ENCODE measurements at regions not wholly inside any gene's neighbourhood (a gene's known extent, or its start where the extent isn't known, plus 50 kb on each side); places are given as distances from the start of the nearest gene placed in this dataset.
"Not testable (repeated sequence)": the region's sequence is repeated elsewhere in the genome, so short reads cannot be mapped to it uniquely, and the experiment has no call there.

- no peak for TF ChIP-seq CTCF (conservative IDR thresholded peaks at IDR 0.05; ENCODE audit: control insufficient read depth, insufficient read depth, low read depth, low read length)
- DNase-seq (ENCODE audit: low read depth): no peak
- no peak overlapping the region for H3K4me3 ChIP-seq (ENCODE audit: control insufficient read depth, low read depth, low read length)
Measured at GRCh38 chr1:87986130-87986866, 657.6 kb downstream of the LMO4 start.

DNA sequence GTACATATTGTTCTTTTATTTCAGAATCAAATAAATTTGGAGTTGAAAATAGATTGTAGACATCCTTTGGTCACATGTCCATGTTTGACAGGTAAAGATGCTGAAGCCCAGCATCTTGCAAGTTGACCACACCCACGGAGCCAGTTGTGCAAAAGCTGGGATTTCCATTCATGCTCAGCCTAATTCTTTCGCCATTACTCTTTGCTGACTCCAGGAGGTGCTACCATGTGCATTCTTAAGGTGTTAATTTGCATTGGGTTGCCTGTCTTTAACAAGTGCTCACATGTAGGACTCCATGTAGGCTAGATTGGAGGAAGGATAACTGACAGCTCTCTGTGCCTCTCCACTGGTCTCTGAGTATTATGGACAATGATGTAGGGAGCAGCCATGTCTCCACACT is 660.7 kb downstream of the LMO4 start:
- no peak overlapping the region for H3K4me3 ChIP-seq (ENCODE audit: control insufficient read depth, low read depth, low read length)
- TF ChIP-seq CTCF (conservative IDR thresholded peaks at IDR 0.05; ENCODE audit: control insufficient read depth, insufficient read depth, low read depth, low read length): no peak
- no peak for DNase-seq (ENCODE audit: low read depth)

GRCh38 chr1:87992536-87992935 is 663.9 kb downstream of the LMO4 start:
- H3K4me3 ChIP-seq (ENCODE audit: control insufficient read depth, low read depth, low read length); DNase-seq (ENCODE audit: low read depth): not testable (repeated sequence)

DNA sequence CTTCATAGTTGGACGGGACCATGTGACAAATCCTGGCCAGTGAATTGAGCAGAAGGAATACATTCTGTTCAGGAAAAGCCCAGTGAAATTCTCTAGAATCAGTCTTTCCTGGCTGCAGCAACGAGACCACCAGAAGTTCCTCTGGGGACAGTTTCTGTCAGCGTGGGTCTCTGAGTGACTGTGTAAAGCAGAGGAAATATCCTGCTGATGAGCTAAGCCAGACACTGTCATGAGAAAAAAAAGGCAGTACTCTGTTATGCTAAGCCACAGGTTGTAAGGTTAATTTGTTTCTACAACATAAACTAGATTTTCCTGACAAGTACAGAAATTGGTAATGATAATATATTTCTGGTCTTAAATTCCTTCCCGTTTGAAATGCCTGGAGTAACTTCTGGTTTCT is 664.4 kb downstream of the LMO4 start:
- TF ChIP-seq CTCF (conservative IDR thresholded peaks at IDR 0.05; ENCODE audit: control insufficient read depth, insufficient read depth, low read depth, low read length): no peak

DNA sequence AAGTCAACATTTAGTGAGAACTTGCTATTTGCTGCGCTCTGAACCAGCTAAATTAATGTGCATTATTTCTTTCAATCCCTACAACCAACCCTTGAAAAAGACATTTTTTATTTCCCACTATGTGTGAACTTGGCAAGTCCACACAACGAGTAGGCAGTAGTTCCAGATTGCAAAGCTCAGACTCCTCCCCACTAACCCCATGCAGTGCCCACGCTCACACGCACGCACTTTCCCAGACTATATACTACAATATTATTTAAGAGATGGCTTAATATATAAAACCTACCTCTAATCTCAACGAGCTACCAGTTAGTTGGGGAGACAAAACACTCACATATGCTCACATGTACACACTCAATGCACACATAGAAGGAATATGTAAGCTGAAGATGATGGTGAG is 671.2 kb downstream of the LMO4 start:
- H3K4me3 ChIP-seq (ENCODE audit: control insufficient read depth, low read depth, low read length): no peak overlapping the region
- no peak for DNase-seq (ENCODE audit: low read depth)

More for the DNA sequence above, 664.4 kb downstream of the LMO4 start:
- H3K4me3 ChIP-seq (ENCODE audit: control insufficient read depth, low read depth, low read length): no peak overlapping the region
- no peak for DNase-seq (ENCODE audit: low read depth)

DNA sequence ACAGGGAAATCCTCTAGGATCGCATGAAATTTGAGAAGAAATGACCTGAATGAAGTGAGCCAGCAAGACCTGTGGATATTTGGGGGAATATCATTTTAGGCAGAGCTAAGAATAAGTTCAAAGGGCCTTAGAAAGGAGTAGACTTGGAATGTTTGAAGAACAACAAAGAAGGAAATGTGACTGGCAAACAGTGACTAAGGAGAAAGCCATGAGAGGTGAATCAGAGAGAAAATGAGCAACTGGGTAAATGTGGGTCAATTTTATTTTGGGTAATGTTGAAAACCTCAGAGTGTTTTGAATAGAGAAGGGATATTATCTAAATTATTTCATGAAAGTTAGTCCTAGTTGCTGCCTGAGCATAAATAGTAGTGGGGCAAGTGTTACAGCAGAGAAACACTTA is 672.8 kb downstream of the LMO4 start:
- no peak for TF ChIP-seq CTCF (conservative IDR thresholded peaks at IDR 0.05; ENCODE audit: control insufficient read depth, insufficient read depth, low read depth, low read length)
- peak; percentile 54 for DNase-seq (ENCODE audit: low read depth)

More for the DNA sequence above, 671.2 kb downstream of the LMO4 start:
- no peak for TF ChIP-seq CTCF (conservative IDR thresholded peaks at IDR 0.05; ENCODE audit: control insufficient read depth, insufficient read depth, low read depth, low read length)

GRCh38 chr1:88003255-88003654 is 674.6 kb downstream of the LMO4 start:
- TF ChIP-seq CTCF (conservative IDR thresholded peaks at IDR 0.05; ENCODE audit: control insufficient read depth, insufficient read depth, low read depth, low read length): no peak
- H3K4me3 ChIP-seq (ENCODE audit: control insufficient read depth, low read depth, low read length): no peak overlapping the region
- DNase-seq (ENCODE audit: low read depth): no peak

More for the DNA sequence above, 672.8 kb downstream of the LMO4 start:
- no peak overlapping the region for H3K4me3 ChIP-seq (ENCODE audit: control insufficient read depth, low read depth, low read length)

Data from fibroblast of mammary gland (primary cell).